ENCODE measurements at regions not wholly inside any gene's neighbourhood (a gene's known extent, or its start where the extent isn't known, plus 50 kb on each side); places are given as distances from the start of the nearest gene placed in this dataset.

- DNase-seq (ENCODE audit: low read depth, low spot score) = no peak
- dilution Hi-C loops (cut with MboI; ENCODE audit: extremely low pct_ligation_motif_present, low sequenced_read_pairs) (no loop called here), intact Hi-C loops (cut with micrococcal nuclease) (no loop called here)
- Histone ChIP-seq H3K27me3 (ENCODE audit: control insufficient read depth in 2 of 2, insufficient read depth in 2 of 2, low read length in 2 of 2) (no peaks in the 10 kb centered on the region), H3K79me2 (ENCODE audit: control insufficient read depth, insufficient read depth, low read length) (no peaks in the 10 kb centered on the region), H3K4me1 (ENCODE audit: control insufficient read depth, extremely low read depth, insufficient read depth, low read length) (no peaks in the 10 kb centered on the region), H3K36me3 (ENCODE audit: control insufficient read depth in 2 of 2, extremely low read depth in 1 of 2, insufficient read depth in 2 of 2, low read length in 2 of 2) (no peaks in the 10 kb centered on the region), H3K9ac (replicated peaks; ENCODE audit: extremely low read depth, insufficient read depth, low read length) (no peak overlapping the region), H3K4me2 (ENCODE audit: insufficient read depth, low read length) (no peak overlapping the region), H3K9me3 (replicated peaks; ENCODE audit: control insufficient read depth, insufficient read depth, low read length) (peaks cover 2% of the 10 kb centered on the region), H3K27ac (ENCODE audit: insufficient read depth, low read depth, low read length) (no peak overlapping the region), H3K4me3 (replicated peaks in 1 of 3; ENCODE audit: insufficient read depth in 1 of 3, low read depth in 1 of 3, low read length in 3 of 3) (no peak overlapping the region), H3K9me1 (replicated peaks; ENCODE audit: control insufficient read depth, extremely low read depth, insufficient read depth, low read length) (no peaks in the 10 kb centered on the region), H4K20me1 (replicated peaks; ENCODE audit: control insufficient read depth, extremely low read depth, insufficient read depth, low read length) (no peaks in the 10 kb centered on the region), H2AFZ (ENCODE audit: low read depth, low read length) (no peak overlapping the region)
- ChIA-PET CTCF (no interaction called here), POLR2A (no interaction called here)
- no TSS peak for BruUV-seq (replicated peaks)
- no peak for FAIRE-seq
- no peak for TF ChIP-seq POLR2AphosphoS5 (IDR thresholded peaks at IDR 0.05; ENCODE audit: insufficient read depth, low read depth, low read length)
Observed at GRCh38 chr13:54975676-54976075, 1947.1 kb downstream of the OLFM4 start.

DNA sequence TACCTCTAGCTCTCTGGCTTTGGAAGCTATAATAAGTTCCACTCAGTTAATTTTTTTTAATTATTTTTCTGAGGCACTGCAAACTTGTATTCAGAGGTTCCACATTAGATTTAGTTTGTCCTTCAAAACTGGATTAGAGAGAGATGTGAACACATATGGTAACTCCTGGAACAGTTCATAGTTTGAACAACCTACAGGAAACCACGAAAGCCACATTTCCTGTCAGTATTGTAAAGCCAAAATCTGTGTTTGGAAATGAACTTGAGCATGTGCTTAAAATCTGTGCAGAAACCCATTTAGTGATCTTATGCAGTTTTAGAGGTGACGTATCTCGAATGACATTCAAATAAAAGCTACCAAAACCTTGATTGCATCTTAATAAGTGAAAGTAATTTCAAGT lies 1952.0 kb downstream of the OLFM4 start:
- ChIA-PET CTCF (no interaction called here), POLR2A (no interaction called here)
- no peaks in the 10 kb centered on the region for H3K27me3 ChIP-seq (ENCODE audit: control insufficient read depth in 2 of 2, insufficient read depth in 2 of 2, low read length in 2 of 2)
- intact Hi-C loops (cut with micrococcal nuclease) (no loop called here), dilution Hi-C loops (cut with MboI; ENCODE audit: extremely low pct_ligation_motif_present, low sequenced_read_pairs) (no loop called here)
- TF ChIP-seq FOS (IDR thresholded peaks at IDR 0.05; ENCODE audit: borderline replicate concordance, insufficient read depth, low read length) (no peak), JUN (IDR thresholded peaks at IDR 0.05; ENCODE audit: borderline replicate concordance, insufficient read depth, insufficient read length, low read depth) (no peak), GATA2 (IDR thresholded peaks at IDR 0.05; ENCODE audit: insufficient read depth, insufficient read length, low read depth, low read length) (no peak), POLR2AphosphoS5 (IDR thresholded peaks at IDR 0.05; ENCODE audit: insufficient read depth, low read depth, low read length) (no peak), MAX (IDR thresholded peaks at IDR 0.05; ENCODE audit: insufficient read depth, insufficient read length) (no peak), MYC (IDR thresholded peaks at IDR 0.05; ENCODE audit: low read depth, low read length) (no peak), EZH2 (IDR thresholded peaks at IDR 0.05; ENCODE audit: borderline replicate concordance, low read depth, low read length, severe bottlenecking) (no peak), POLR2A (IDR thresholded peaks at IDR 0.05; ENCODE audit: low read depth, low read length) (no peak), CTCF (IDR thresholded peaks at IDR 0.05; ENCODE audit: extremely low read depth in 1 of 2, insufficient read depth in 1 of 2, low read depth in 1 of 2, low read length in 2 of 2) (no peak)
- H3K27ac ChIP-seq (ENCODE audit: insufficient read depth, low read depth, low read length) = no peak overlapping the region
- no peak overlapping the region for H3K4me2 ChIP-seq (ENCODE audit: insufficient read depth, low read length)
- H3K9me1 ChIP-seq (replicated peaks; ENCODE audit: control insufficient read depth, extremely low read depth, insufficient read depth, low read length) = no peaks in the 10 kb centered on the region
- H3K36me3 ChIP-seq (ENCODE audit: control insufficient read depth in 2 of 2, extremely low read depth in 1 of 2, insufficient read depth in 2 of 2, low read length in 2 of 2) = no peaks in the 10 kb centered on the region
- no peaks in the 10 kb centered on the region for H3K4me1 ChIP-seq (ENCODE audit: control insufficient read depth, extremely low read depth, insufficient read depth, low read length)
- H2AFZ ChIP-seq (ENCODE audit: low read depth, low read length) = no peak overlapping the region
- peaks cover 2% of the 10 kb centered on the region for H3K9me3 ChIP-seq (replicated peaks; ENCODE audit: control insufficient read depth, insufficient read depth, low read length)
- BruUV-seq (replicated peaks) = no TSS peak
- FAIRE-seq (no peak), DNase-seq (ENCODE audit: low read depth, low spot score) (no peak)
- no peaks in the 10 kb centered on the region for H3K79me2 ChIP-seq (ENCODE audit: control insufficient read depth, insufficient read depth, low read length)
- no peaks in the 10 kb centered on the region for H4K20me1 ChIP-seq (replicated peaks; ENCODE audit: control insufficient read depth, extremely low read depth, insufficient read depth, low read length)
- H3K4me3 ChIP-seq (replicated peaks in 1 of 3; ENCODE audit: insufficient read depth in 1 of 3, low read depth in 1 of 3, low read length in 3 of 3) = no peak overlapping the region
- no peak overlapping the region for H3K9ac ChIP-seq (replicated peaks; ENCODE audit: extremely low read depth, insufficient read depth, low read length)
